Thyroid gland (tissue), 4 donors: ENCODE measurements at regions not wholly inside any gene's neighbourhood (a gene's known extent, or its start where the extent isn't known, plus 50 kb on each side); places are given as distances from the start of the nearest gene placed in this dataset.

Source experiments
- CTCF ChIP-seq, 6 experiments: fragments of 200-600 bp in 3 of 6; fragments of 450-650 bp in 3 of 6; sonication (generic) in 3 of 6; IDR thresholded peaks; one replicate each; pipeline ENCODE4 v1.5.1; 2016 to 2019; ENCODE audit warnings: antibody characterized with exemption in 6 of 6, mild to moderate bottlenecking in 2 of 6, inconsistent platforms in 1 of 6, moderate library complexity in 1 of 6
- POLR2A ChIP-seq, 2 donors: fragments of 450-650 bp; IDR thresholded peaks; one replicate each; pipeline ENCODE4 v1.6.1; 2017; ENCODE audit warnings: antibody characterized with exemption in 2 of 2, mild to moderate bottlenecking in 2 of 2, moderate library complexity in 1 of 2

GRCh38 chr15:29900237-29901189, 78.2 kb upstream of the TJP1 start:
- no peak for TF ChIP-seq CTCF (IDR thresholded peaks at IDR 0.05)
- TF ChIP-seq POLR2A (IDR thresholded peaks at IDR 0.05) = no peak
